WTC11 (cell line): ENCODE measurements at regions not wholly inside any gene's neighbourhood (a gene's known extent, or its start where the extent isn't known, plus 50 kb on each side); places are given as distances from the start of the nearest gene placed in this dataset.

Experiments used
- ATAC-seq: fragments of 200-7000 bp; cut with Tn5 transposase; 2 replicates; pipeline ENCODE4 v1.10.0; 2021; ENCODE audit warnings: mild to moderate bottlenecking, moderate library complexity
- CTCF ChIA-PET: fragments of 300-600 bp; sonication (Branson Sonifier 250); formaldehyde crosslinking; loops from one replicate; lab custom pipeline; 2021; ENCODE audit warnings: antibody characterized with exemption; lab: Charles Lee
- POLR2A ChIA-PET: fragments of 350-600 bp; sonication (Branson Sonifier 250); formaldehyde crosslinking; loops from one replicate; lab custom pipeline; 2021; ENCODE audit warnings: antibody characterized with exemption; lab: Charles Lee
- DNase-seq: peaks from one replicate; pipeline ENCODE4 v3.0.0; 2021; ENCODE audit warnings: low spot score
- H3K27ac Mint-ChIP-seq: 2 replicates; pipeline ENCODE4 v1.8.0; 2021; ENCODE audit warnings: mixed read lengths
- H3K27me3 Mint-ChIP-seq: 2 replicates; pipeline ENCODE4 v1.8.0; 2021; ENCODE audit warnings: low read depth, mild to moderate bottlenecking, moderate library complexity, mixed read lengths
- H3K36me3 Mint-ChIP-seq: 2 replicates; pipeline ENCODE4 v1.8.0; 2021; ENCODE audit warnings: mixed read lengths
- H3K4me1 Mint-ChIP-seq: 2 replicates; pipeline ENCODE4 v1.8.0; 2022; ENCODE audit warnings: mixed read lengths
- H3K4me3 Mint-ChIP-seq: 2 replicates; pipeline ENCODE4 v1.8.0; 2021; ENCODE audit warnings: mild to moderate bottlenecking, moderate library complexity, mixed read lengths
- H3K9me3 Mint-ChIP-seq: 2 replicates; pipeline ENCODE4 v1.8.0; 2021; ENCODE audit warnings: mixed read lengths
- CBFB ChIP-seq: sonication (generic); formaldehyde crosslinking; IDR thresholded peaks from 2 replicates; pipeline ENCODE4 v1.8.1; 2022; ENCODE audit warnings: mild to moderate bottlenecking, low read depth, missing genetic modification reagents
- CREB1 ChIP-seq: sonication (generic); formaldehyde crosslinking; IDR thresholded peaks from 2 replicates; pipeline ENCODE4 v1.8.0; 2023; ENCODE audit warnings: mild to moderate bottlenecking, missing genetic modification reagents
- CREM ChIP-seq: sonication (generic); formaldehyde crosslinking; IDR thresholded peaks from 2 replicates; pipeline ENCODE4 v1.8.1; 2022; ENCODE audit warnings: mild to moderate bottlenecking, missing genetic modification reagents, moderate library complexity
- GTF2I ChIP-seq: fragments of 250-450 bp; sonication (Bioruptor Pico); conservative IDR thresholded peaks from 2 replicates; pipeline ENCODE4 v1.4.0; 2021; ENCODE audit warnings: mild to moderate bottlenecking
- NR3C1 ChIP-seq: sonication (generic); formaldehyde crosslinking; conservative IDR thresholded peaks from 2 replicates; pipeline ENCODE4 v1.8.1; 2023; ENCODE audit warnings: low read depth, mild to moderate bottlenecking, missing genetic modification reagents
- TEAD1 ChIP-seq: sonication (generic); formaldehyde crosslinking; IDR thresholded peaks from 2 replicates; pipeline ENCODE4 v1.8.0; 2022; ENCODE audit warnings: mild to moderate bottlenecking, missing genetic modification reagents
- ZNF317 ChIP-seq: sonication (generic); formaldehyde crosslinking; IDR thresholded peaks from 2 replicates; pipeline ENCODE4 v1.8.1; 2023; ENCODE audit warnings: low read depth, mild to moderate bottlenecking, moderate library complexity, missing genetic modification reagents, borderline replicate concordance
- TF ChIP-seq, protein P1 (sequence below): fragments of 250-450 bp; sonication (Bioruptor Pico); IDR thresholded peaks from 2 replicates; pipeline ENCODE4 v1.9.0; 2021; ENCODE audit warnings: mild to moderate bottlenecking
- TF ChIP-seq, protein P2 (sequence below): sonication (generic); formaldehyde crosslinking; IDR thresholded peaks from 2 replicates; pipeline ENCODE4 v1.8.0; 2022; ENCODE audit warnings: missing genetic modification reagents
- TF ChIP-seq, protein P3 (sequence below): sonication (generic); formaldehyde crosslinking; IDR thresholded peaks from 2 replicates; pipeline ENCODE4 v1.8.0; 2023; ENCODE audit warnings: missing genetic modification reagents
- TF ChIP-seq, protein P4 (sequence below): sonication (generic); formaldehyde crosslinking; IDR thresholded peaks from 2 replicates; pipeline ENCODE4 v1.8.0; 2022; ENCODE audit warnings: mild to moderate bottlenecking, missing genetic modification reagents
- TF ChIP-seq, protein P5 (sequence below): sonication (generic); formaldehyde crosslinking; IDR thresholded peaks from 2 replicates; pipeline ENCODE4 v1.8.0; 2023; ENCODE audit warnings: mild to moderate bottlenecking, missing genetic modification reagents
- TF ChIP-seq, protein P6 (sequence below): sonication (generic); formaldehyde crosslinking; IDR thresholded peaks from 2 replicates; pipeline ENCODE4 v1.8.1; 2023; ENCODE audit warnings: mild to moderate bottlenecking, missing genetic modification reagents, borderline replicate concordance

DNA sequence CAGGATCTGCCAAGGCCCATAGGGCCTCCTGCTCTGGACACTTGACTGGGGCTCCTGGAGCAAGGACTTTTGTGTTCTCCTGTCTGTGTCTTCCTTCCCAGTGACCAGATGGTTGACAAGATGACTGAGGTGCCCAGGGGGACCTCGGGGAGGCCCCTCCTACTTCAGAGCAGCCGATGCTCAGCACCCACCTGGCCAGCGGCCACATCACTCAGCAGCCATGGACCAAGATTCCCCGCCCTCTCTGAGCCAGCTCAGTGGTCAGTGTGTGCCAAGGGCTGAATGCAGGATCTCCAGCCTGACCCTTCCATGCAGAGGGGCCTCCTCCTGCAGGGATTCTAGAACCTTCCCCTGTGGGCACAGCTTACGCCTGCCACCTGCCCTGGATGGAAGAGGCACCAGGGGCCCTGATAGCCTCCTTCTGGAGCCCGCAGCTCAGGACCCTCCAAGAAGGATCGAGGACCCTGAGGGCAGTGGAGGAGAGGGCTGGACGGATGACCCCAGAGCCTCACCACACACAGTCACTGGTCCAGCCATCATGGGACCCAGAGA, 87.4 kb upstream of the GPC1 start:
- Mint-ChIP-seq H3K27me3 (no peaks in the 10 kb centered on the region; the same call in 1 of the 2 replicates), H3K27ac (no peak overlapping the region), H3K4me1 (no peaks in the 10 kb centered on the region), H3K9me3 (peaks cover 28% of the 10 kb centered on the region), H3K36me3 (no peaks in the 10 kb centered on the region; the same call in 1 of the 2 replicates), H3K4me3 (no peak overlapping the region)
- POLR2A ChIA-PET: no interaction called here
- TF ChIP-seq, protein P1, sequence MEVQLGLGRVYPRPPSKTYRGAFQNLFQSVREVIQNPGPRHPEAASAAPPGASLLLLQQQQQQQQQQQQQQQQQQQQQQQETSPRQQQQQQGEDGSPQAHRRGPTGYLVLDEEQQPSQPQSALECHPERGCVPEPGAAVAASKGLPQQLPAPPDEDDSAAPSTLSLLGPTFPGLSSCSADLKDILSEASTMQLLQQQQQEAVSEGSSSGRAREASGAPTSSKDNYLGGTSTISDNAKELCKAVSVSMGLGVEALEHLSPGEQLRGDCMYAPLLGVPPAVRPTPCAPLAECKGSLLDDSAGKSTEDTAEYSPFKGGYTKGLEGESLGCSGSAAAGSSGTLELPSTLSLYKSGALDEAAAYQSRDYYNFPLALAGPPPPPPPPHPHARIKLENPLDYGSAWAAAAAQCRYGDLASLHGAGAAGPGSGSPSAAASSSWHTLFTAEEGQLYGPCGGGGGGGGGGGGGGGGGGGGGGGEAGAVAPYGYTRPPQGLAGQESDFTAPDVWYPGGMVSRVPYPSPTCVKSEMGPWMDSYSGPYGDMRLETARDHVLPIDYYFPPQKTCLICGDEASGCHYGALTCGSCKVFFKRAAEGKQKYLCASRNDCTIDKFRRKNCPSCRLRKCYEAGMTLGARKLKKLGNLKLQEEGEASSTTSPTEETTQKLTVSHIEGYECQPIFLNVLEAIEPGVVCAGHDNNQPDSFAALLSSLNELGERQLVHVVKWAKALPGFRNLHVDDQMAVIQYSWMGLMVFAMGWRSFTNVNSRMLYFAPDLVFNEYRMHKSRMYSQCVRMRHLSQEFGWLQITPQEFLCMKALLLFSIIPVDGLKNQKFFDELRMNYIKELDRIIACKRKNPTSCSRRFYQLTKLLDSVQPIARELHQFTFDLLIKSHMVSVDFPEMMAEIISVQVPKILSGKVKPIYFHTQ (CRISPR knock-in tag): no peak
- TF ChIP-seq, protein P2, sequence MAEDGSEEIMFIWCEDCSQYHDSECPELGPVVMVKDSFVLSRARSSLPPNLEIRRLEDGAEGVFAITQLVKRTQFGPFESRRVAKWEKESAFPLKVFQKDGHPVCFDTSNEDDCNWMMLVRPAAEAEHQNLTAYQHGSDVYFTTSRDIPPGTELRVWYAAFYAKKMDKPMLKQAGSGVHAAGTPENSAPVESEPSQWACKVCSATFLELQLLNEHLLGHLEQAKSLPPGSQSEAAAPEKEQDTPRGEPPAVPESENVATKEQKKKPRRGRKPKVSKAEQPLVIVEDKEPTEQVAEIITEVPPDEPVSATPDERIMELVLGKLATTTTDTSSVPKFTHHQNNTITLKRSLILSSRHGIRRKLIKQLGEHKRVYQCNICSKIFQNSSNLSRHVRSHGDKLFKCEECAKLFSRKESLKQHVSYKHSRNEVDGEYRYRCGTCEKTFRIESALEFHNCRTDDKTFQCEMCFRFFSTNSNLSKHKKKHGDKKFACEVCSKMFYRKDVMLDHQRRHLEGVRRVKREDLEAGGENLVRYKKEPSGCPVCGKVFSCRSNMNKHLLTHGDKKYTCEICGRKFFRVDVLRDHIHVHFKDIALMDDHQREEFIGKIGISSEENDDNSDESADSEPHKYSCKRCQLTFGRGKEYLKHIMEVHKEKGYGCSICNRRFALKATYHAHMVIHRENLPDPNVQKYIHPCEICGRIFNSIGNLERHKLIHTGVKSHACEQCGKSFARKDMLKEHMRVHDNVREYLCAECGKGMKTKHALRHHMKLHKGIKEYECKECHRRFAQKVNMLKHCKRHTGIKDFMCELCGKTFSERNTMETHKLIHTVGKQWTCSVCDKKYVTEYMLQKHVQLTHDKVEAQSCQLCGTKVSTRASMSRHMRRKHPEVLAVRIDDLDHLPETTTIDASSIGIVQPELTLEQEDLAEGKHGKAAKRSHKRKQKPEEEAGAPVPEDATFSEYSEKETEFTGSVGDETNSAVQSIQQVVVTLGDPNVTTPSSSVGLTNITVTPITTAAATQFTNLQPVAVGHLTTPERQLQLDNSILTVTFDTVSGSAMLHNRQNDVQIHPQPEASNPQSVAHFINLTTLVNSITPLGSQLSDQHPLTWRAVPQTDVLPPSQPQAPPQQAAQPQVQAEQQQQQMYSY: no peak
- TF ChIP-seq, protein P3, sequence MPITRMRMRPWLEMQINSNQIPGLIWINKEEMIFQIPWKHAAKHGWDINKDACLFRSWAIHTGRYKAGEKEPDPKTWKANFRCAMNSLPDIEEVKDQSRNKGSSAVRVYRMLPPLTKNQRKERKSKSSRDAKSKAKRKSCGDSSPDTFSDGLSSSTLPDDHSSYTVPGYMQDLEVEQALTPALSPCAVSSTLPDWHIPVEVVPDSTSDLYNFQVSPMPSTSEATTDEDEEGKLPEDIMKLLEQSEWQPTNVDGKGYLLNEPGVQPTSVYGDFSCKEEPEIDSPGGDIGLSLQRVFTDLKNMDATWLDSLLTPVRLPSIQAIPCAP: no peak
- TF ChIP-seq, protein P4, sequence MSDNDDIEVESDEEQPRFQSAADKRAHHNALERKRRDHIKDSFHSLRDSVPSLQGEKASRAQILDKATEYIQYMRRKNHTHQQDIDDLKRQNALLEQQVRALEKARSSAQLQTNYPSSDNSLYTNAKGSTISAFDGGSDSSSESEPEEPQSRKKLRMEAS (CRISPR knock-in tag): no peak
- TF ChIP-seq, protein P5, sequence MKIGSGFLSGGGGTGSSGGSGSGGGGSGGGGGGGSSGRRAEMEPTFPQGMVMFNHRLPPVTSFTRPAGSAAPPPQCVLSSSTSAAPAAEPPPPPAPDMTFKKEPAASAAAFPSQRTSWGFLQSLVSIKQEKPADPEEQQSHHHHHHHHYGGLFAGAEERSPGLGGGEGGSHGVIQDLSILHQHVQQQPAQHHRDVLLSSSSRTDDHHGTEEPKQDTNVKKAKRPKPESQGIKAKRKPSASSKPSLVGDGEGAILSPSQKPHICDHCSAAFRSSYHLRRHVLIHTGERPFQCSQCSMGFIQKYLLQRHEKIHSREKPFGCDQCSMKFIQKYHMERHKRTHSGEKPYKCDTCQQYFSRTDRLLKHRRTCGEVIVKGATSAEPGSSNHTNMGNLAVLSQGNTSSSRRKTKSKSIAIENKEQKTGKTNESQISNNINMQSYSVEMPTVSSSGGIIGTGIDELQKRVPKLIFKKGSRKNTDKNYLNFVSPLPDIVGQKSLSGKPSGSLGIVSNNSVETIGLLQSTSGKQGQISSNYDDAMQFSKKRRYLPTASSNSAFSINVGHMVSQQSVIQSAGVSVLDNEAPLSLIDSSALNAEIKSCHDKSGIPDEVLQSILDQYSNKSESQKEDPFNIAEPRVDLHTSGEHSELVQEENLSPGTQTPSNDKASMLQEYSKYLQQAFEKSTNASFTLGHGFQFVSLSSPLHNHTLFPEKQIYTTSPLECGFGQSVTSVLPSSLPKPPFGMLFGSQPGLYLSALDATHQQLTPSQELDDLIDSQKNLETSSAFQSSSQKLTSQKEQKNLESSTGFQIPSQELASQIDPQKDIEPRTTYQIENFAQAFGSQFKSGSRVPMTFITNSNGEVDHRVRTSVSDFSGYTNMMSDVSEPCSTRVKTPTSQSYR (CRISPR knock-in tag): no peak
- TF ChIP-seq NR3C1 (CRISPR knock-in tag): no peak
- no peak for TF ChIP-seq CBFB (CRISPR knock-in tag)
- TF ChIP-seq CREB1 (CRISPR knock-in tag): no peak
- no peak for TF ChIP-seq CREM (CRISPR knock-in tag)
- no peak for TF ChIP-seq ZNF317 (CRISPR knock-in tag)
- TF ChIP-seq GTF2I (CRISPR knock-in tag): no peak
- ATAC-seq (no peak), DNase-seq (no peak)
- CTCF ChIA-PET: no interaction called here

DNA sequence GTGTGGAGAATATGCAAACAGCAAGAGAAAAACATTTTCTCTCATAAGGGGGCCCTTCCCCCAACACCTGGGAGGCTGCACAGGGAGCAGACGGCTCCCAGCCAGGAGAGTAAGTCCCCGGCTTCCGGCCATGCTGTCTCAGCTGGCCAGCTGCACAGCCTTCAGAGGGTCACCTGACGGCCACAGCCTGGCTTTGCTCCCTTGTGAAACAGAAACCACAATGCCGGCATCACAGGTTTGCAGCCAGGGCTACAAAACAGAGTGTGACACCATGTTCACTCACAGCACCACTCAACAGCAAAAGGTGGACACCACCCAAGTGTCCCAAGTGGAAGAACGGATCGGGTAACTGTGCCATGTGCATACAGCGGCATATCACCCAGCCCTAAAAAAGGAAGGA, 86.9 kb upstream of the GPC1 start:
- no peak overlapping the region for H3K4me3 Mint-ChIP-seq
- no peaks in the 10 kb centered on the region for H3K4me1 Mint-ChIP-seq
- H3K27ac Mint-ChIP-seq: no peak overlapping the region
- H3K27me3 Mint-ChIP-seq: no peaks in the 10 kb centered on the region; the same call in 1 of the 2 replicates
- POLR2A ChIA-PET: no interaction called here
- no peaks in the 10 kb centered on the region; the same call in 1 of the 2 replicates for H3K36me3 Mint-ChIP-seq
- no peak for ATAC-seq
- peaks cover 23% of the 10 kb centered on the region for H3K9me3 Mint-ChIP-seq
- CTCF ChIA-PET: no interaction called here
- no peak for TF ChIP-seq TEAD1
- TF ChIP-seq, protein P6, sequence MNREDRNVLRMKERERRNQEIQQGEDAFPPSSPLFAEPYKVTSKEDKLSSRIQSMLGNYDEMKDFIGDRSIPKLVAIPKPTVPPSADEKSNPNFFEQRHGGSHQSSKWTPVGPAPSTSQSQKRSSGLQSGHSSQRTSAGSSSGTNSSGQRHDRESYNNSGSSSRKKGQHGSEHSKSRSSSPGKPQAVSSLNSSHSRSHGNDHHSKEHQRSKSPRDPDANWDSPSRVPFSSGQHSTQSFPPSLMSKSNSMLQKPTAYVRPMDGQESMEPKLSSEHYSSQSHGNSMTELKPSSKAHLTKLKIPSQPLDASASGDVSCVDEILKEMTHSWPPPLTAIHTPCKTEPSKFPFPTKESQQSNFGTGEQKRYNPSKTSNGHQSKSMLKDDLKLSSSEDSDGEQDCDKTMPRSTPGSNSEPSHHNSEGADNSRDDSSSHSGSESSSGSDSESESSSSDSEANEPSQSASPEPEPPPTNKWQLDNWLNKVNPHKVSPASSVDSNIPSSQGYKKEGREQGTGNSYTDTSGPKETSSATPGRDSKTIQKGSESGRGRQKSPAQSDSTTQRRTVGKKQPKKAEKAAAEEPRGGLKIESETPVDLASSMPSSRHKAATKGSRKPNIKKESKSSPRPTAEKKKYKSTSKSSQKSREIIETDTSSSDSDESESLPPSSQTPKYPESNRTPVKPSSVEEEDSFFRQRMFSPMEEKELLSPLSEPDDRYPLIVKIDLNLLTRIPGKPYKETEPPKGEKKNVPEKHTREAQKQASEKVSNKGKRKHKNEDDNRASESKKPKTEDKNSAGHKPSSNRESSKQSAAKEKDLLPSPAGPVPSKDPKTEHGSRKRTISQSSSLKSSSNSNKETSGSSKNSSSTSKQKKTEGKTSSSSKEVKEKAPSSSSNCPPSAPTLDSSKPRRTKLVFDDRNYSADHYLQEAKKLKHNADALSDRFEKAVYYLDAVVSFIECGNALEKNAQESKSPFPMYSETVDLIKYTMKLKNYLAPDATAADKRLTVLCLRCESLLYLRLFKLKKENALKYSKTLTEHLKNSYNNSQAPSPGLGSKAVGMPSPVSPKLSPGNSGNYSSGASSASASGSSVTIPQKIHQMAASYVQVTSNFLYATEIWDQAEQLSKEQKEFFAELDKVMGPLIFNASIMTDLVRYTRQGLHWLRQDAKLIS (CRISPR knock-in tag): no peak
- no peak for DNase-seq
